ENCODE measurements at regions not wholly inside any gene's neighbourhood (a gene's known extent, or its start where the extent isn't known, plus 50 kb on each side); places are given as distances from the start of the nearest gene placed in this dataset.

DNA sequence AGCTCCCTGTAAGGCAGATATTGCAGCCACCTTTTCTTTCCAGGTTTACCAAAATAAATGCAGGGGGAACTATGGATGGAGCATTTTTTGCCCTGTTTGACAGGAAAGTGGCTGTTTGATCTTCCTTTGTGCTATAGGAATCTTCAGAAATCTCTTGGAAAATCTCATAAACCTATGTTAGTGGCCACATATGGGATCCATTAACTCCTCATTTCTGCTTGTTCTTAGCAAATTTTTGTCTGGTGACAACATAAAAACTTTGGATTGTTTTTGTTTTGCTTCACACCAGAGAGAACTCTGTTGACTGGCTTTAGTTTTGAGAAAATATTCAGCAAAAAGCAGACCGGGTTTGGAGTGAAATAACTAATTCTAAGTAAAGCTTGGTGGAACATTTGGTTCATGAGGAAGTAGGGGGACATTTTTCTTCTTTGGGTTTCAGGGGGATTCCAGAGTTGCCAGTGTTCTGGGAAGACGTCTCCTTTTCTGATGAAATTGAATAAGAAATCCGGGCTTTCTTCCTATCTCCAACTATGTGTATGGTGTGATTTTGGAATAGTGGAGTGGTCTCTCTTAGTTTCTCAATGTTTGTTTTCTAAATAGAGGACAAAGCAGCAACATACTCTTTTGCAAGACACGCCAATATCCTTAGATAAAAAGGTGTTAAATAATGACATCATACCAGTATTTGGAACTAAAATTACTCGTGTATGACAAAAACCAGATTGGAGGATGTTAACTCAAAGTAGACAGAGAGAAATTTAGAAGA lies 174.4 kb downstream of the ICOS start:
- H3K4me3 ChIP-seq (ENCODE audit: low read depth, poor library complexity, severe bottlenecking) = no peak overlapping the region
- 51 to 68% methylated on average over 5 of the region's 5 CpGs for WGBS, 2 donors
- no peak for TF ChIP-seq POLR2A (IDR thresholded peaks at IDR 0.05)
- TF ChIP-seq, protein P1, sequence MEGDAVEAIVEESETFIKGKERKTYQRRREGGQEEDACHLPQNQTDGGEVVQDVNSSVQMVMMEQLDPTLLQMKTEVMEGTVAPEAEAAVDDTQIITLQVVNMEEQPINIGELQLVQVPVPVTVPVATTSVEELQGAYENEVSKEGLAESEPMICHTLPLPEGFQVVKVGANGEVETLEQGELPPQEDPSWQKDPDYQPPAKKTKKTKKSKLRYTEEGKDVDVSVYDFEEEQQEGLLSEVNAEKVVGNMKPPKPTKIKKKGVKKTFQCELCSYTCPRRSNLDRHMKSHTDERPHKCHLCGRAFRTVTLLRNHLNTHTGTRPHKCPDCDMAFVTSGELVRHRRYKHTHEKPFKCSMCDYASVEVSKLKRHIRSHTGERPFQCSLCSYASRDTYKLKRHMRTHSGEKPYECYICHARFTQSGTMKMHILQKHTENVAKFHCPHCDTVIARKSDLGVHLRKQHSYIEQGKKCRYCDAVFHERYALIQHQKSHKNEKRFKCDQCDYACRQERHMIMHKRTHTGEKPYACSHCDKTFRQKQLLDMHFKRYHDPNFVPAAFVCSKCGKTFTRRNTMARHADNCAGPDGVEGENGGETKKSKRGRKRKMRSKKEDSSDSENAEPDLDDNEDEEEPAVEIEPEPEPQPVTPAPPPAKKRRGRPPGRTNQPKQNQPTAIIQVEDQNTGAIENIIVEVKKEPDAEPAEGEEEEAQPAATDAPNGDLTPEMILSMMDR (IDR thresholded peaks at IDR 0.05) = no peak
- intact Hi-C loops (cut with DNase I; ENCODE audit: low total_unique reads) = no loop called here
- no peak for DNase-seq (ENCODE audit: low spot score in 2 of 2)

DNA sequence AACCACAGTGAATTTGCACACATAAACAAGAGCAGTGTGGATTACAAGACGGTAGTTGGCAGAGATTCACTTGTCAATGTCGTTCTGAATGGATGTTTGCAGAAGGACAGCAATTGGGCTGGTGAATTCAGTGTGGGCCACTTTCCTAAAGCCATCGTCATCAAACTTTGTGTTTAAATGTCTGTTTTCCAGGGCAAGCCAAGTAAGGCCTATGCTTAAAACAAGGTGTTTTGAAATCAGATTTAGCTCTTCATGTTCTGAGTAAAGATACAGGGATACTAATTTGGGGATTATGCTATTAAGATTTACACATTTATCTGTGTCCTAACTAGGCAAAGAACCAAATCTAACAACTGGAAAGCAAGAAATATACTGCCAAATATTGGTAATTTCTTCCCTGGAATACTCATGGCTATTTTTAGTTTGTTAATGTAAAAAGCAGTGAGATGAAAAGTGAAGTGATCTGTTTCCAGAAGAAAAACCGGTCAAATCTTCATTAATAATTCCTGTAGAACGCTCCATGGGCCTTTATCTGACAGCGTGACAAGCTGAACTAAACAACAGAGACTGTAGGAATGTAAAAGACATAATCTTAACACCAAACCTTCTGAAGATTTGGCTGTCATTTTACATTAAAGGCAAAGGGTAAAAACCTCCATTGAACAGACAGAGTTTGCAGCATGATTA lies 175.7 kb downstream of the ICOS start:
- no peak for TF ChIP-seq POLR2A (IDR thresholded peaks at IDR 0.05)
- TF ChIP-seq, protein P1 (IDR thresholded peaks at IDR 0.05) = no peak
- WGBS, 2 donors = 64 to 70% methylated on average over 6 of the region's 6 CpGs

DNA sequence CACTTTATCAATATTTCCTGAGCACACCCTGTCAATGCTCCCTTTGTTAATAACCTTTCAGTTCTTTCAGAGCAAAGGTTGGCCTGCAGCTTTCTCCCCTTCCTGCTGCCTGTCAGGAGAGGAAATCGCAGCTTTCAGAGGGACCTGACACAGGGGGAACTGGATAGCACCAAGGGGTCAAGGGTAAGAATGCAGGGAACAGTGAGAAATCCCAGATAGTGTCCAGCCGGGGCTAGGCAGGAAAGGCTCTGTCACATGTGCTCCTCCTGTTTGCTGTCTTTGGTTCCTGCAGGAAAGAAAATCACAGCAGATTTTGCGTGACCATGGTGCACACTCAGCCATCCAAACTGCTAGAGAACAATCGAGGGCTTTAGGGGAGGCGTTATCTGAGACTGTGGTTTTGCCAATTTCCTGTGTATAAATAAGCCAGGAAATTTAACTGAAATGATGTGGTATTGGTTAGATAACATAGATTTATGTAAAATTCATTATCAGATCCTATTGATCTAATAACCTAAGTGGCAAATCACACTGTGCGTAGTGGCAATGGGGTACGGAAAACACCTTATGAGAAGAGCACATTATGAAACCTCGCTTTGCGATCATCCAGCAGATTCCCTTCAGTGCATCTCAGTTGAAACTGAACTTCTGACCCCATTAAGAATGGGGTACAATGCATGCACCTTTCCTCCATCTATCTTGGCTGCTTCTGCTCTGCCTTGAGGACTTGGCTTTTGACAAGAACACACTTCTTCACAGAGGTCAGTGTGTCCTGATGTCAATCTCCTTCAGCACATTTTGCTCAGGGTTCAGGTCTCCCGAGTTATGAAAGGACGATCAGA lies 178.0 kb downstream of the ICOS start:
- intact Hi-C loops (cut with DNase I; ENCODE audit: low total_unique reads) = no loop called here
- H3K4me3 ChIP-seq (ENCODE audit: low read depth, poor library complexity, severe bottlenecking) = no peak overlapping the region
- TF ChIP-seq, protein P1 (IDR thresholded peaks at IDR 0.05) = no peak
- no peak for TF ChIP-seq POLR2A (IDR thresholded peaks at IDR 0.05)
- no peak for DNase-seq (ENCODE audit: low spot score in 2 of 2)
- 71 to 81% methylated on average over 11 of the region's 11 CpGs for WGBS, 2 donors

More for the DNA sequence above, 175.7 kb downstream of the ICOS start:
- intact Hi-C loops (cut with DNase I; ENCODE audit: low total_unique reads) = no loop called here
- DNase-seq (ENCODE audit: low spot score in 2 of 2) = no peak
- H3K4me3 ChIP-seq (ENCODE audit: low read depth, poor library complexity, severe bottlenecking) = no peak overlapping the region

DNA sequence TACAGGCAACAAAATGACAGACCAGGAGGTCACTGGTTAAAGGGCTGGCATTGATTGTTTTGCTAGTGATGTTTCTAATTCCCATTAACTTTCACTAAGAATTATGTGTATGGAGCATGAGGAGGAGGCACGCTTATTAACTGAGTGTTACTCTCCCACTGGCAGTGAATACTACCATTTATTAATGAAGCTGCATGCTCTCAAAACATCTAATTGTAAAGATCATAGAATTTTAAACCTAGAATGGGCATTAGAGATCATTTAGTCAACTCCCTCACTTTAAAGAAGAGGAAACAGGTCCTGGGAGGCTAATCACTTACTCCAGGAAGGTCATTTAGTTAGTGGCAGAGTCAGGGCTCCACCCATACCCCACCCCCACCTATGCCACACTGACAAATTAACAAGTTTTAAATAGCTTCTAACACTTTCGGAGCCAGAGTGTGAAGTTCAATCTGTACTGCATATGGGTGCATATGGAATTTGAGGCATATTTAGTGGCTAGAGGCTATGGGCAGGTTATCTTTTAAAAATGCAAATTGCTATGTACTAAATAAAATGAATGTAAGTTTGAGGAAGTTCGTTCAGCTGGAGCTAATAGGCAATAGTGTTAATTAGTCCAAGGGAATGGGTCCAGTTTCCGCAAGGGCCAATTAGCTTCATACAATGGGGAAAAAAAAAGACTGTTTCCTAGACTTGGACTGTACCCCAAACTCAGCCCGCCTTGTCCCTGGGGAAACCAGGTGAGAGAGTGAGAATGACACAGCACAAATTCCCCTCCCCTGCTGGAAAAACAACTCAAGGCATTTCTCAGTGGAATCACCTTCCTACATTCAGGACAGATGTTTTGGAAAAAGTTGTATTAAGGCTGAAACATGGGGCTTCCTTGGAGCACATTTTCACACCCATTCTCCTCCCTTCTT lies 178.8 kb downstream of the ICOS start:
- intact Hi-C loops (cut with DNase I; ENCODE audit: low total_unique reads) = no loop called here
- H3K4me3 ChIP-seq (ENCODE audit: low read depth, poor library complexity, severe bottlenecking) = no peak overlapping the region
- no peak for DNase-seq (ENCODE audit: low spot score in 2 of 2)
- 51 to 54% methylated on average over 5 of the region's 5 CpGs for WGBS, 2 donors
- no peak for TF ChIP-seq POLR2A (IDR thresholded peaks at IDR 0.05)
- TF ChIP-seq, protein P1 (IDR thresholded peaks at IDR 0.05) = no peak

DNA sequence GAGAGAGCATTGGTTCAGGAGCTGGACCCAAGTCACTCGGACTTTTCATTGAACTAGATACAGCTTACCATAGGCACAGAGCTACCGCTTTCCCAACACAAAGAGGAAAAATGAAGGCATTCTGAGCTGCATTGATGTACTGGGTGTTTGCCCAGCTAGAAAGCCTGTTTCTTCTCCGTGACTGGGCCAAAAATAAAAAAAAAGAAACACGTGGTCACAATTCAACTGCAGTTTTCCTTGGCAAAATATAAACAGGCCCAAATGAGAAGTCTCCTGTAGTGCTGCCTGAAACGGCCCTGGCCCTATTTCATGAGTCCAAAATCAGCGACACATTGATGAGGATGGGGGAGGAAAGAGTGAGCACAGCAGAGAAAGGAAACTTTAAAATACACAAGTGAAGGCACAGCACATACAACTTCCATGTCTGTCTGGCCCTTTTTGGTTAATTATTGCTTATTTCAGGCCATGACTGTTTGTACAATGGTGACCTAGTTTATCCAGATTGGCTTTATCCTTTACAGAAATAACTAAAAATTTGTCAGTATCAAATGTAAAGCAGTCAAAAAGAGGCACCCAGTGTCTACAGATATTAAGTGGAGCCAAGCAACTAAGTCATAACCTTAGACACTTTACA lies 179.7 kb downstream of the ICOS start:
- TF ChIP-seq, protein P1 (IDR thresholded peaks at IDR 0.05) = no peak
- no peak for TF ChIP-seq POLR2A (IDR thresholded peaks at IDR 0.05)
- WGBS, 2 donors = 31 to 39% methylated on average over 6 of the region's 6 CpGs
- no peak overlapping the region for H3K4me3 ChIP-seq (ENCODE audit: low read depth, poor library complexity, severe bottlenecking)
- intact Hi-C loops (cut with DNase I; ENCODE audit: low total_unique reads) = no loop called here
- DNase-seq (ENCODE audit: low spot score in 2 of 2) = no peak

Data from lower leg skin (tissue), 4 donors.